HepG2 (cell line): ENCODE measurements at regions not wholly inside any gene's neighbourhood (a gene's known extent, or its start where the extent isn't known, plus 50 kb on each side); places are given as distances from the start of the nearest gene placed in this dataset.

Experiments used
- ATAC-seq: fragments of 200-7000 bp; cut with Tn5 transposase; 3 replicates; pipeline ENCODE4 v1.9.1; 2020; ENCODE audit warnings: mild to moderate bottlenecking, moderate library complexity
- BruUV-seq: library from RNA; stranded (reverse); fragments of 400-500 nt; replicated peaks from 2 replicates; lab custom pipeline; 2021; lab: Mats Ljungman, UMichigan
- CTCF ChIA-PET: fragments of 300-600 bp; formaldehyde crosslinking; extraction: SDS; loops from one replicate; lab custom pipeline; 2021; ENCODE audit warnings: low total read pairs, inconsistent platforms, low intra/inter-chr PET ratio; lab: Yijun Ruan, JAX
- POLR2A ChIA-PET: fragments of 350-600 bp; sonication (Branson Sonifier 250); formaldehyde crosslinking; loops from one replicate; lab custom pipeline; 2020; ENCODE audit warnings: antibody characterized with exemption, inconsistent platforms; lab: Yijun Ruan, JAX
- DNase-seq: peaks from one replicate; pipeline ENCODE4 v3.0.0-alpha.2; 2015; ENCODE audit warnings: low spot score
- FAIRE-seq: peaks from 3 replicates; lab custom pipeline; 2011; peaks lifted over from hg19 to GRCh38; lab: Jason Lieb, UNC
- H2AFZ ChIP-seq: one replicate; pipeline ENCODE4 v1.6.1; 2011; ENCODE audit warnings: low read length, inconsistent platforms
- H3K27ac ChIP-seq: fragments of 300-600 bp; 3 replicates; pipeline ENCODE4 v1.8.0; 2011; ENCODE audit warnings: mixed run types, mild to moderate bottlenecking, mixed read lengths, low read length, inconsistent platforms; ENCODE audit not compliant: insufficient read depth; ENCODE audit errors: extremely low read length
- H3K27me3 ChIP-seq, 2 experiments: fragments of 200-600 bp in 1 of 2; 2 replicates in 1 of 2; 3 replicates in 1 of 2; pipeline versions ENCODE4 v1.6.0 to v1.8.0; 2011; ENCODE audit warnings: low read length in 2 of 2, mild to moderate bottlenecking in 2 of 2, moderate library complexity in 2 of 2, inconsistent platforms in 1 of 2; ENCODE audit not compliant: insufficient read depth in 2 of 2, control insufficient read depth in 1 of 2
- H3K36me3 ChIP-seq, 2 experiments: fragments of 200-600 bp in 1 of 2; replicated peaks in 1 of 2; 2 replicates in 1 of 2; 3 replicates in 1 of 2; pipeline versions ENCODE4 v1.5.1 to v1.8.0; 2011; ENCODE audit warnings: low read length in 2 of 2, inconsistent platforms in 1 of 2; ENCODE audit not compliant: insufficient read depth in 2 of 2, control insufficient read depth in 1 of 2
- H3K4me1 ChIP-seq: 2 replicates; pipeline ENCODE4 v1.5.1; 2012; ENCODE audit warnings: low read length, inconsistent platforms; ENCODE audit not compliant: insufficient read depth
- H3K4me2 ChIP-seq: 2 replicates; pipeline ENCODE4 v1.6.0; 2011; ENCODE audit warnings: low read depth, low read length, inconsistent platforms
- H3K4me3 ChIP-seq, 3 experiments: fragments of 200-600 bp in 1 of 3; sonication (generic), shearing (Covaris generic) in 1 of 3; replicated peaks in 1 of 3; 2 replicates each; pipeline ENCODE4 v1.5.1; 2011 to 2016; ENCODE audit warnings: low read length in 3 of 3, inconsistent platforms in 2 of 3, low read depth in 2 of 3, mild to moderate bottlenecking in 2 of 3, control low read depth in 1 of 3, mixed read lengths in 1 of 3; ENCODE audit not compliant: insufficient read depth in 1 of 3
- H3K79me2 ChIP-seq: one replicate; pipeline ENCODE4 v1.6.1; 2011; ENCODE audit warnings: low read length, inconsistent platforms; ENCODE audit not compliant: insufficient read depth
- H3K9ac ChIP-seq: 2 replicates; pipeline ENCODE4 v1.6.0; 2011; ENCODE audit warnings: mild to moderate bottlenecking, low read depth, low read length, inconsistent platforms; ENCODE audit not compliant: insufficient read depth
- H3K9me3 ChIP-seq: 2 replicates; pipeline ENCODE4 v1.5.1; 2012; ENCODE audit warnings: mild to moderate bottlenecking, low read length
- H4K20me1 ChIP-seq: 2 replicates; pipeline ENCODE4 v1.6.0; 2011; ENCODE audit warnings: inconsistent platforms, mild to moderate bottlenecking, low read length, moderate library complexity; ENCODE audit not compliant: insufficient read depth
- EEA1 ChIP-seq: sonication (generic); formaldehyde crosslinking; IDR thresholded peaks from 2 replicates; pipeline ENCODE4 v1.5.1; 2020; ENCODE audit warnings: mild to moderate bottlenecking, missing genetic modification reagents, borderline replicate concordance
- EHMT2 ChIP-seq: fragments of 200-600 bp; sonication (generic); IDR thresholded peaks from 2 replicates; pipeline ENCODE4 v1.7.0; 2017; ENCODE audit warnings: antibody characterized with exemption, low read depth, low read length, borderline replicate concordance
- PAX8 ChIP-seq: sonication (generic); formaldehyde crosslinking; IDR thresholded peaks from 2 replicates; pipeline ENCODE4 v1.8.0; 2022; ENCODE audit warnings: mild to moderate bottlenecking, missing genetic modification reagents, borderline replicate concordance
- TAF15 ChIP-seq: fragments of 200-400 bp; formaldehyde crosslinking; IDR thresholded peaks from one replicate; pipeline ENCODE4 v1.6.1; 2018; ENCODE audit warnings: mild to moderate bottlenecking, low read depth, low read length; ENCODE audit not compliant: poor library complexity, severe bottlenecking
- ZFAT ChIP-seq: sonication (generic); formaldehyde crosslinking; conservative IDR thresholded peaks from 2 replicates; pipeline ENCODE4 v1.8.1; 2023; ENCODE audit warnings: missing genetic modification reagents, inconsistent platforms
- ZMYM3 ChIP-seq: sonication (generic); formaldehyde crosslinking; IDR thresholded peaks from 2 replicates; pipeline ENCODE4 v1.5.1; 2020; ENCODE audit warnings: mild to moderate bottlenecking, missing genetic modification reagents
- ZNF136 ChIP-seq: sonication (generic); formaldehyde crosslinking; IDR thresholded peaks from 2 replicates; pipeline ENCODE4 v1.8.1; 2022; ENCODE audit warnings: low read depth, mild to moderate bottlenecking, moderate library complexity, missing genetic modification reagents
- ZNF543 ChIP-seq: sonication (generic); formaldehyde crosslinking; IDR thresholded peaks from 2 replicates; pipeline ENCODE4 v1.4.0; 2020; ENCODE audit warnings: mild to moderate bottlenecking, missing genetic modification reagents
- ZNF547 ChIP-seq: sonication (generic); formaldehyde crosslinking; IDR thresholded peaks from 2 replicates; pipeline ENCODE4 v1.5.1; 2020; ENCODE audit warnings: mild to moderate bottlenecking, missing genetic modification reagents
- ZNF564 ChIP-seq: sonication (generic); formaldehyde crosslinking; IDR thresholded peaks from 2 replicates; pipeline ENCODE4 v1.8.1; 2023; ENCODE audit warnings: mild to moderate bottlenecking, missing genetic modification reagents
- ZNF589 ChIP-seq: sonication (generic); formaldehyde crosslinking; conservative IDR thresholded peaks from 2 replicates; pipeline ENCODE4 v1.8.0; 2022; ENCODE audit warnings: mild to moderate bottlenecking, moderate library complexity, missing genetic modification reagents
- ZNF772 ChIP-seq: sonication (generic); formaldehyde crosslinking; IDR thresholded peaks from 2 replicates; pipeline ENCODE4 v1.5.0; 2020; ENCODE audit warnings: mild to moderate bottlenecking, missing genetic modification reagents
- ZSCAN30 ChIP-seq: sonication (generic); formaldehyde crosslinking; IDR thresholded peaks from 2 replicates; pipeline ENCODE4 v1.5.0; 2020; ENCODE audit warnings: mild to moderate bottlenecking, missing genetic modification reagents
- WGBS: methylation state at CpG from one replicate; pipeline ENCODE4 v1.1.6; 2017; ENCODE audit warnings: low lambda C conversion rate; 5-methylcytosine and 5-hydroxymethylcytosine counted together
- in situ Hi-C: cut with HindIII; loops from 2 replicates; pipeline ENCODE4 v1.10.0; 2017; ENCODE audit warnings: low pct_unique_long_range_greater_than_20kb; ENCODE audit not compliant: extremely low pct_ligation_motif_present
- intact Hi-C: fragments of 100-400 bp; cut with micrococcal nuclease; formaldehyde crosslinking; loops from one replicate; pipeline ENCODE4 v1.10.0; 2022; ENCODE audit not compliant: unreplicated experiment
- TF ChIP-seq, protein P1 (sequence below): sonication (generic); formaldehyde crosslinking; IDR thresholded peaks from 2 replicates; pipeline ENCODE4 v1.8.0; 2022; ENCODE audit warnings: missing genetic modification reagents, mild to moderate bottlenecking, borderline replicate concordance
- TF ChIP-seq, protein P2 (sequence below): sonication (generic); formaldehyde crosslinking; IDR thresholded peaks from 2 replicates; pipeline ENCODE4 v1.4.0; 2020; ENCODE audit warnings: missing genetic modification reagents

DNA sequence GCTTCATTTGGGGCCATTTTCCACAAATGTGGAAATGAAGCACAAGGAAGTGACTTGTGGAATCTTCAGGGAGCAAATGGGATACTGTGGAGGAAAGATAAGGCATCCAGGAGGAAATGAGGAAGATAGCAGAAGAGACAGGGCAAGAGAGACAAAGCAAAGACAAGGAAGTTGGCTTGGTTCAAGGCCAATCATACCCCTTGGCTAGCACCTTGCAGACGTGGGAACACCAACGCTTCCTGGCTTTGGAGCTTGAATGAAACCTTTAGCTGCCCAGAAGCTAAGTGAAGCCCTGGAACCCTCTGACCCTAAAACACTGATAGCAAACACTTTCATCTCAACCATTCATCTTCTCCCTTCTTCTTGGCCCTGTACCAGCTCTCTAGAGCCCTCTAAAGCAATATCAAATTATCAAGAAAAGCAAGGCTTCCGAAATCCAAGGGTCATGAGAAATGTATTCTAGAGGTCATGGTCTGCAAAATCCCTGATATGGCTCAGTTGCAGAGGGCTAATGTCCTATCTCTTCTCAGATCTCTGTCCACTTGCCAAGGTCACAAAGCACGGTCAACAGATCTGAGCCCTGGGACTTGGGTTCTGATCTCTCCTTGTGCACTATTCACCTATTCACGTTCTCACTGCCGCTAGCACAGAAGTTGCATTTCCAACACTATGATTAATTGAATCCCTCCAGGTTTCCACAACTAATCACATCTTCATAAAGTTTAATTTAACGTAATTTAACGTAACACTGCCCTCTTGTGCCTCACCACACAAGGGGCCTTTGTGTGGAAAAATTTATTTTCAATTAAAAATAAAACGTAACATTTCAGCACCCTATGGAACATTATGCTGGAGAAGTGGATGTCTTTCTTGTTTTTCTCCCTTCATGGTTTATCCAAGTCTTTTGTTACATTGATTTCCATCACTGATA, 557.6 kb upstream of the ADAMTS9 start:
- H3K4me1 ChIP-seq, result no peaks in the 10 kb centered on the region
- no peaks in the 10 kb centered on the region for H3K9me3 ChIP-seq
- H3K27ac ChIP-seq, result no peak overlapping the region
- FAIRE-seq (no peak), ATAC-seq (no peak), DNase-seq (no peak)
- intact Hi-C loops (no loop called here), in situ Hi-C loops (no loop called here)
- no peaks in the 10 kb centered on the region for H3K79me2 ChIP-seq
- H3K4me2 ChIP-seq, result no peak overlapping the region
- peaks cover 0 to 7% of the 10 kb centered on the region in 2 experiments; a peak in 2 of 5 replicates for H3K27me3 ChIP-seq
- no peaks in the 10 kb centered on the region for H4K20me1 ChIP-seq
- no peaks in the 10 kb centered on the region for H3K36me3 ChIP-seq
- H3K9ac ChIP-seq, result no peak overlapping the region
- WGBS, result 33% methylated on average over 9 of the region's 9 CpGs
- H2AFZ ChIP-seq, result no peak overlapping the region
- no TSS peak for BruUV-seq
- H3K4me3 ChIP-seq, result no peak overlapping the region
- ChIA-PET POLR2A (no interaction called here), CTCF (no interaction called here)
- TF ChIP-seq PAX8 (CRISPR knock-in tag), result no peak
- no peak for TF ChIP-seq ZSCAN30 (CRISPR knock-in tag)
- no peak for TF ChIP-seq ZNF136 (CRISPR knock-in tag)
- TF ChIP-seq ZNF772 (CRISPR knock-in tag), result no peak
- no peak for TF ChIP-seq ZNF547
- no peak for TF ChIP-seq ZNF589 (CRISPR knock-in tag)
- no peak for TF ChIP-seq ZMYM3
- TF ChIP-seq TAF15, result no peak

DNA sequence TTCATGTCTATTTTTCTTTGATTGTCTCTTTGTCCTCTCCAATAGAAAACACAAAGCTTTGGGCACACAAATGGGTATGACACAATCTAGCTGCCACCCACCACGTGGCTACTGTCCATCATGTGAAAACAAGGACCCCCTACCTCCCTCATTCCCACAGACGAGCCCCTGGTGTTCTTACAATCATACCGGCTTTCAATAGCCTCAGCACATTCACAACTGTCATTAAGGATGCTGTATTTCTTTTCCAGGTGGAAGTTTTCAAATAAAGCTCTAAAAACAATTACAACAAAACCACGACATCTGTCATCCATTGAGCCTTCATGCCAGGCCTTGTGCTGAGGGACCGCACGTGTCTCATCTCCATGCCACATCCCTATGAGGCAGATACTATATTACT, 552.6 kb upstream of the ADAMTS9 start:
- H3K9ac ChIP-seq, result no peak overlapping the region
- H3K27me3 ChIP-seq, result peaks cover 0 to 7% of the 10 kb centered on the region in 2 experiments; a peak in 2 of 5 replicates
- no peaks in the 10 kb centered on the region for H3K36me3 ChIP-seq
- WGBS, result 27% methylated on average over 6 of the region's 6 CpGs
- H3K4me2 ChIP-seq, result no peak overlapping the region
- no peaks in the 10 kb centered on the region for H3K79me2 ChIP-seq
- in situ Hi-C loops, result no loop called here
- ATAC-seq (no peak), DNase-seq (no peak), FAIRE-seq (no peak)
- POLR2A ChIA-PET, result no interaction called here
- BruUV-seq, result no TSS peak
- no peaks in the 10 kb centered on the region for H3K4me1 ChIP-seq
- CTCF ChIA-PET, result no interaction called here
- H3K27ac ChIP-seq, result no peak overlapping the region
- no peaks in the 10 kb centered on the region for H4K20me1 ChIP-seq
- intact Hi-C loops, result no loop called here
- H2AFZ ChIP-seq, result no peak overlapping the region
- H3K9me3 ChIP-seq, result no peaks in the 10 kb centered on the region
- no peak overlapping the region for H3K4me3 ChIP-seq
- TF ChIP-seq ZNF564 (CRISPR knock-in tag) (no peak), EHMT2 (no peak), EEA1 (CRISPR knock-in tag) (no peak), ZNF543 (CRISPR knock-in tag) (no peak), ZFAT (CRISPR knock-in tag) (no peak)
- TF ChIP-seq, protein P1, sequence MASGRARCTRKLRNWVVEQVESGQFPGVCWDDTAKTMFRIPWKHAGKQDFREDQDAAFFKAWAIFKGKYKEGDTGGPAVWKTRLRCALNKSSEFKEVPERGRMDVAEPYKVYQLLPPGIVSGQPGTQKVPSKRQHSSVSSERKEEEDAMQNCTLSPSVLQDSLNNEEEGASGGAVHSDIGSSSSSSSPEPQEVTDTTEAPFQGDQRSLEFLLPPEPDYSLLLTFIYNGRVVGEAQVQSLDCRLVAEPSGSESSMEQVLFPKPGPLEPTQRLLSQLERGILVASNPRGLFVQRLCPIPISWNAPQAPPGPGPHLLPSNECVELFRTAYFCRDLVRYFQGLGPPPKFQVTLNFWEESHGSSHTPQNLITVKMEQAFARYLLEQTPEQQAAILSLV, result no peak
- TF ChIP-seq, protein P2, sequence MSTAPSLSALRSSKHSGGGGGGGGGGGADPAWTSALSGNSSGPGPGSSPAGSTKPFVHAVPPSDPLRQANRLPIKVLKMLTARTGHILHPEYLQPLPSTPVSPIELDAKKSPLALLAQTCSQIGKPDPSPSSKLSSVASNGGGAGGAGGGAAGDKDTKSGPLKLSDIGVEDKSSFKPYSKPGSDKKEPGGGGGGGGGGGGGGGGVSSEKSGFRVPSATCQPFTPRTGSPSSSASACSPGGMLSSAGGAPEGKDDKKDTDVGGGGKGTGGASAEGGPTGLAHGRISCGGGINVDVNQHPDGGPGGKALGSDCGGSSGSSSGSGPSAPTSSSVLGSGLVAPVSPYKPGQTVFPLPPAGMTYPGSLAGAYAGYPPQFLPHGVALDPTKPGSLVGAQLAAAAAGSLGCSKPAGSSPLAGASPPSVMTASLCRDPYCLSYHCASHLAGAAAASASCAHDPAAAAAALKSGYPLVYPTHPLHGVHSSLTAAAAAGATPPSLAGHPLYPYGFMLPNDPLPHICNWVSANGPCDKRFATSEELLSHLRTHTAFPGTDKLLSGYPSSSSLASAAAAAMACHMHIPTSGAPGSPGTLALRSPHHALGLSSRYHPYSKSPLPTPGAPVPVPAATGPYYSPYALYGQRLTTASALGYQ (CRISPR knock-in tag), result no peak
